MM.1S (cell line): ENCODE measurements at regions not wholly inside any gene's neighbourhood (a gene's known extent, or its start where the extent isn't known, plus 50 kb on each side); places are given as distances from the start of the nearest gene placed in this dataset.

Experiments
- CTCF ChIP-seq: fragments of 300-600 bp; sonication (generic); IDR thresholded peaks from 2 replicates; pipeline ENCODE4 v1.5.1; 2016; ENCODE audit warnings: antibody characterized with exemption, low read length, mixed read lengths
- EZH2phosphoT487 ChIP-seq: fragments of 300-600 bp; sonication (generic); IDR thresholded peaks from 2 replicates; pipeline ENCODE4 v1.6.1; 2018; ENCODE audit warnings: antibody characterized with exemption, low read length

GRCh38 chr11:95508219-95508890 lies 277.4 kb upstream of the SESN3 start:
- TF ChIP-seq CTCF: no peak
- TF ChIP-seq EZH2phosphoT487: no peak
